NCI-H1417 treated with DMSO at 0.1 percent for 48 hours (cell line): ENCODE measurements at regions not wholly inside any gene's neighbourhood (a gene's known extent, or its start where the extent isn't known, plus 50 kb on each side); places are given as distances from the start of the nearest gene placed in this dataset.
"Not testable (repeated sequence)": the region's sequence is repeated elsewhere in the genome, so short reads cannot be mapped to it uniquely, and the experiment has no call there.

Experiments used
- DNase-seq: peaks from one replicate; lab custom pipeline; 2025; lab: John Stamatoyannopoulos, UW

- DNase-seq: no peak
Measured at GRCh38 chr1:30569384-30569783, 154.0 kb downstream of the MATN1 start.

DNA sequence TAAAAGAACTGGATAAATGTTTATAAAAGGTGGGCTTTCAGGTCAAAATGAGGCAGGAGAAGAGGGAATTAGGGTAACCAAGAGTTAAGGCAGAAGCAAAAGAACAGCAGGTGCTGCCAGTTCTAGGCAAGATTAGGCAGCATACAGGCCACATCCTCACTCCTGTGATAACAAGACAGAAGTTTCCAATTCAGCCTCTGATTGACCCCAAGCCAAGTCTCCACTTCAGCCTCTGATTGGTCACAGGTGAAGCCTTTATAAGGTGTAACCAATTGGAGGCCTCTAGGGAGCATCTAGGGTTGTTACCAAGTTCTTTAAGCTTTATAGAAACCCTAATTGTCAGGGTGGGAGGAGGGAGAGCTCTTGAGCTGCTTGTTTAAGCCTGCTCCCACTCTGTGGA lies 160.8 kb downstream of the MATN1 start:
- DNase-seq: no peak

- no peak for DNase-seq
Measured at GRCh38 chr1:30551603-30552002, 171.8 kb downstream of the MATN1 start.

DNA sequence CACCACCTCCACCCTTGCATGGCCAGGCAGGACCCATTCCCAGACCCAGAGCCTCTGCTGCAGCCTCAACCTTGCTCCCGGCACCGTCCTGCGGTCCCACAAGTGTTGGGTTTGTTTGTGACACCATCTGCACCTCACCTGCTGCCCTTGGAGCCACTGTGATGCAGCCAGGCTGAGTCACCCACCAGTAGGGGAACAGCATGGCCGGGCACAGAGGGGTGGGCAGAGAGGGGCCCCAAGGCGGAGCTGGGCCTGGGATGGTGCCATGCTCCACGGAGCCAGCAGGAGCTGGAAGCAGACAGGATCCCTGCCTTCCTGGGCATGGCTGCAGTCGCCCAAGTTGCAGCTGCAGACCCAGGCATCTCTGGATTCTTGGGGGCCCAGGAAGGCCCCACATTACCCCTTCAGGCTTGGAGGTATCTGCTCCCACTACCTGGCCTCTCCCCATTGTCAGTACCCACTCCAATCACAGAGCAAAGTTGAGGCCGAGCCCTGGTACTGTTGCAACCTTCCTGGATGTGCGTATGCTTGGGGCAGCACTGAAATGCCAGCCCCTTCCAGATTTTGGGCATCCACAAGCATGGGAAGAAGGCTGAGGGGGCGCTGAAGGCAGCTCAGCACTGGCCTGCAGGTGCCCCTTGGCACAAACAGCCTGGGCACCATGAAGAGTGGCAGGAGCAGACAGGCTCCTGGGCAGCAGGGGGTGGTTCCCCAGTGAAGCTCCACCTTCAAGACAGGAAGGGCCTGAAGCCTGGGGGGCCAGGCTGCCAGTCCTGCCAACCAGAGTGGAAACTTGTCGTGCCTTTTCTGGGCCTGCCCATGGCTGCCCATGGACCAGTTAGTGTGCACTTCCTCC lies 172.8 kb downstream of the MATN1 start:
- no peak for DNase-seq

DNA sequence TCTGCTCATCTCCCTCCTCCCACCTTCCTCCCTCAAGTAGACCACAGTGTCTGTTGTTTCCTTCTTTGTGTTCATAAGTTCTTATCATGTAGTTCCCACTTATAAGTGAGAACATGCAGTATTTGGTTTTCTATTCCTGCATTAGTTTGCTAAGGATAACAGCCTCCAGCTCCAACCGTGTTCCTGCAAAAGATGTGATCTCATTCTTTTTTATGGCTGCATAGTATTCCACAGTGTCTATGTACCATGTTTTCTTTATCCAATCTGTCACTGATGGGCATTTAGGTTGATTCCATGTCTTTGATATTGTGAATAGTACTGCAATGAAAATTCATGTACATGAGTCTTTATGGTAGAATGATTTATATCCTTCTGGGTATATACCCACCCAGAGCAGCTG lies 173.5 kb downstream of the MATN1 start:
- DNase-seq: not testable (repeated sequence)

GRCh38 chr1:30548294-30548693 lies 175.1 kb downstream of the MATN1 start:
- no peak for DNase-seq

DNA sequence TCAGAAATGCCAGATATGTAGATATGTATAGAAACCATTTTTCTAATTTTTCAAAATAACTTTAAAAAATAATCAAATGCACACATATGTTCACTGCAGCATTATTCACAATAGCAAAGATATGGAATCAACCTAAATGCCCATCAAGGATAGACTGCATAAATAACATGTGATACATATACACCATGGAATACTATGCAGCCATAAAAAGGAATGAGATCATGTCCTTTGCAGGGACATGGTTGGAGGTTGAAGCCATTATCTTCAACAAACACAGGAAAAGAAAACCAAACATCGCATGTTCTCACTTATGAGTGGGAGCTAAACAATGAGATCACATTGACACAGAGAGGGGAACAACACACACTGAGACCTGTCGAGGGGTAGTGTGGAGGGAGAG lies 176.1 kb downstream of the MATN1 start:
- not testable (repeated sequence) for DNase-seq

DNA sequence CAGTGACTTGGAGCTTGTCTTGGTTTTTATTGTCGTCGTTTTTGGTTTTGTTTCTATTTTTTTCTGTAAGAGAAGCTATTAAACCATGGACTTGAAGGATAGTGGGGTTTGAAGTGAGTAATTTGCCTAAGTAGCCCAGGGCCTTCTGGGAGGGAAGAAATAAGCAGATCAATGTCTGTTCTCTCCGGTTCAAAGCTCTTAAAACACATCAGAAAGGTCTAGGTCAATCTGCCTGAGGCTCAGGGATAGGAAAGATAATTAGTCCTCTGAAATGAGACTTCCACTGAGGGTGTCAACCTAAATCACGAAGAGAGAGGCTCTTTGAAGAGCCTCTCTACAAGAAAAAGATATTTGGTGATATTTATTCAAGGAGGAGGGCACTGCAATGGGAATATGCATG lies 178.0 kb downstream of the MATN1 start:
- DNase-seq: no peak

- DNase-seq: no peak
Measured at GRCh38 chr1:30541721-30542485, 181.5 kb downstream of the MATN1 start.

DNA sequence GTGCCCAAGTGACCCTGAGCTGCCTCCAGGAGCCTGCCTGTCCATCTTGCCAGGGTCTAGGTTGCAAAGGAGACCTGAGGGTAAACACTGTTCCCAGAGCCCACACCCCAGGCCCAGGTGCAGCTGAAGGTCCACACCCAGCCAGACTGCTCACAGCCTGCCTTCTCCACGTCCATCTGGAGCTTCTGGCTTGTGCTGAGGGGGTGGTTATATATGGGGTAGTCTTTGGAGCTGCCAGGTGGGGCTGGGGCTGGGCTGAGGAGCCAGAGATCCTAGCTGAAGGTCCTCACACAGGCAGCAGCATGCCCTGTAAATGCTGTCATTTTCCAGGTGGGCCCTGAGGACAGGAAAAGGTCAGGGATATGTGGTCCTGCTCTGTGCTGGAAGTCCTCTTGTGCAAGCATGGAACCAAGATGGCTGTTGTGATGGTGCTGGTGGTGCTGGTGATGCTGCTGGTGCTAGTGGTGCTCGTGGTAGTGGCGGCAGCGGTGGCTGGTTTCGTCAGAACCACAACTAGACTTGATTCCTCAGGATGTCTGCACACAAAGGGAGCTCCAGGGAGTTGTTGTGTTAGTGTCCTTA lies 182.7 kb downstream of the MATN1 start:
- DNase-seq: no peak

GRCh38 chr1:30539884-30540283 lies 183.5 kb downstream of the MATN1 start:
- no peak for DNase-seq

DNA sequence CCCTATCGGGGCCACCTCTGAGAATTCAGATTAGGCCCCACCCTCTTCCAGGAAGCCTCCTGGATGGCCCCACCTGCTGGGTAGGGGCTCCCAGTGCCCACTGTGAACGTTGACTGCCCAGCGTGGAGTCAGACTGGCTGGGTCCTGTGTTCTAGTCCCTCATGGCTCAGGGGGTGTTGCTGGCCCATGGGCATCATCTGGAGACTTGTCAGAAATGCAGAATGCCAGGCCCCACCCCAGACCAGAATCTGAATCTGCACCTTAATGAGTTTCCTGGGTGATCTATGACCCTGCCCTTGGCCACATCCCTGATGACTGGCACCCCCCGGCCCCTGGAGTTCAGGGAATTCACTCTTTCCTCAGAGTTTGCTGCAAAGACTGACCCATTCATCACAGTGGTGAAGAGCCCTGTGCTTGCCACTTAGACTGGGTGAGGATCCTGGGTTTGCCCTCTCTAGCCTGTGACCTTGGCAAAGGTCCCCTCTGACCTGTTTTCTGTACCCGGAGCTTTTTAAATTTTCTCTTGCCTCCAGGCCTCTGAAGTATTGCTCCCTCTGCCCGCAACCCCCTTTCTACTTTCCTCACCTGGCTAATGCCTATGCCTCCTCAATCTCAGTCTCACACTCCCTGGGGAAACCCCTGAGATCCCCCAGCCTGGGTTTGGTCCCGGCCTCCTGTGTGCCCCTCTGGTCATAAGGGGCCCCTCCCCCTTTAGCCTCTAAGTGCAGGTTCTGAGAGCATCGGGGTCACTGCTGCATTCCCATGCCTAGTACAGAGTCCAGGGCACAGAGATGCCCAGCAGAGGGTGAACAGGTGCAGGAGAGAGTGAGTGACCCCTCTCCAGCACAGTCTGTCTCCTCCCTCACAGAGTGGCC lies 184.2 kb downstream of the MATN1 start:
- no peak for DNase-seq

GRCh38 chr1:30538226-30538992 lies 185.0 kb downstream of the MATN1 start:
- DNase-seq: no peak

DNA sequence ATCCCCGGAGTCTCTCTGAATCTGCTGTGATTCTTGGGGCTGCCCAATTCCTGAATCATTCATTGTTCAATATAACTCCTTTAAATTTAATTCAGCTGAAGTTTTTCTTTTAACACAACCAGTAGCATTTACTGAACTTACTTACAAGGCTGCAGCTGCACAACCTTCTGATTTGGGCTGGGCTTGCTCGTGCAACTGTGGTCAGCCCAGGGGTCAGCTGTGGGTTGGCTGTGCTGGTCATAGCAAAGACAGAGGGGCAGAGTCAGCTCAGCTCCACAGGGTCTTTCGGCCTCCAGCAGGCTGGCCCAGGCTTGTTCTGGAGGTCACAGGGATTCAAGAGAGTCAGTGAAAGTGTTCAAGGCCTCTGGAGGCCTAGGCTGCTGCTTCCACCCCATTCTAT lies 186.1 kb downstream of the MATN1 start:
- DNase-seq: no peak

DNA sequence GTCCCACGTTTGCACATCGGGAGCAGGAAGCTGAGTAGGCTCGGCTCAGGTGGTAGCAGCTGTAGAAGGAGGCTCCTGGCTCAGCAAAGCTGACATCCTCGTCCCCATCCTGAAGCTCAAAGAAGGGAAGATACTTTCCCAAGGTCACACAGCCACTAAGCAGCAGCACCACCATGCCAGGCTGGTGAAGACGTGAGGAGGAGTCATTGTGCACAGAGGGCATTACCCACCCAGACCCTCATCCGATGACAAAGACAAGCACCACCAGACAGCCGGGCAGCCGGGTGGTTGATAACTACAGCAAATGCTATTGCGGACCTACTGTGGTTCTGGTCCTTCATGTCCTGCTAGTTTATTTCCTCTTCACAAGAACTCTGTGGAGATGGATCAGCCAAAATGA lies 186.9 kb downstream of the MATN1 start:
- no peak for DNase-seq

DNA sequence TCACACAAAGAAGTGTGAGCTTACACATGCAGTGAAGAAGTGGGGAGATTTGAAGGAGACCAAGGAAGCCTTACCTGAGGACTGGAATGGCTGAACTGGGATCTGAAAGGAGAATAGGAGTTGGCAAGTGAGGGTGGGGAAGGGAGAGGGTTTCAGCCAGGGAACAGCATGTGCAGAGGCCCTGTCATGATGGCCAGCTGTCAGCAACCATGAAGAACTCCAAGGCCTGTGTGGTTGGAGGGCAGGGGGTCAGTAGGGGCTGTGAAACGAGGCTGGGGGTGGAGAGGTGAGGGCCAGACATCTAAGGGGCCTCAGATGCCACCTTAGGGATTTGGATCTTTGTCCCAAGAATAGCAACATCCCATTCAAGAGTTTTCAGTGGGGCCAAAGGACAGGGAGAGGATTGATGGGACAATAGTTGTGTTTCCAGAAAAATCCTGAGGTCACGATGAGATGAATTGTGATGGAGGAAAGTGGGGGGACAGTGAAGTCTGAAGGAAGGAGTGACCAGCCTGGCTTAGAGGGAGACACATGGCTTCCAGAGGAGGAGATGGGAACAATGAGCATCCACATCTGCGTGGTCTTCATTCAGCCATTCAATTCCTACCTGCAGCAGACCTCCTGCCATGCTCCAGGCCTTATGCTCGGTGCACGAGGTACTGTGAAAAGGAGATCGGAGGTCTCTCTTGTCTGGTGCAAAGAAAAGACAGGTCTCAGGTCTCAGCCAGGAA lies 187.6 kb downstream of the MATN1 start:
- no peak for DNase-seq

- DNase-seq: no peak
Measured at GRCh38 chr1:30534551-30534940, 188.8 kb downstream of the MATN1 start.

DNA sequence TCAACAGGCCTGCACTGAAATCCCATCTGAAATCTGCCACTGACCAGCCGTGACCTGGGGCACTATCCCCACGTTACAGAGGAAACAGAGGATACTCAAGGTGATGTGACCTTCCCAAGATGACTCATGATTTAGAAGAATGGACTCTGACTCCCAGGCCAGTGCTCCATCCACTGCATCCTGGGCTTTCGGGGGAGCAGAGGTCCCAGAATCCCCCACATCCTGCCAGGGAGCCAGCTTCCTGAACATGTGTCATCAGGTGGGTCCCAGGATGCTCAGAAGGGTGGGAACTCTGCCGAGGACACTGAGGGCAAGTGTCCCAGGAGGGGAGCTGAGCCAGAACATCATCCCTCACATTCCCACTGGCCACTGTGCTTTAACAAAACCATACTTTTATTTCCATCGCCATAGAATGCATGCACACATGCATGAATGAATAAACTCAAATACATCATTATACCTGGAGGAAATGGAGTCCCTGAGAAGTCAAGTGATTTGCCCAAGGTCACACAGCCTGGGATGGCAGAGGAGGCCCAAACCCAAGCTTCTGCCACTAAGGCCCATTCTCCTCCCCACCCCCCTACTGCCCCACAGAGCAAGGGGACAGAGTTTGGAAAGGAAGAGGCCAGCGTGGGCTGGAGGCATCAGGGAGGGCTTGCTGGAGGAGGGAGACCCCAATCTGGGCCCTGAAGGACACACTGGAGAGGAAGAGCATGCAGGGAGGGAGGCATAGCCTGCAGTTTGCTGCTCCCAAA lies 189.4 kb downstream of the MATN1 start:
- no peak for DNase-seq

- DNase-seq: no peak
Measured at GRCh38 chr1:30533141-30533540, 190.2 kb downstream of the MATN1 start.

GRCh38 chr1:30532621-30533020 lies 190.8 kb downstream of the MATN1 start:
- no peak for DNase-seq
